ENCODE measurements at regions not wholly inside any gene's neighbourhood (a gene's known extent, or its start where the extent isn't known, plus 50 kb on each side); places are given as distances from the start of the nearest gene placed in this dataset.

GRCh38 chr6:139844907-139845306, 470.5 kb upstream of the CITED2 start:
- ChIA-PET CTCF (no interaction called here), POLR2A (no interaction called here)
- no TSS peak for BruUV-seq (replicated peaks)
- Mint-ChIP-seq H3K4me3 (ENCODE audit: unreplicated experiment) (no peak overlapping the region), H3K4me1 (ENCODE audit: insufficient read depth, unreplicated experiment) (peaks cover 5% of the 10 kb centered on the region), H3K9me3 (ENCODE audit: unreplicated experiment) (peaks cover 3% of the 10 kb centered on the region), H3K27ac (ENCODE audit: low read depth, unreplicated experiment) (no peak overlapping the region), H3K27me3 (ENCODE audit: insufficient read depth, unreplicated experiment) (no peaks in the 10 kb centered on the region), H3K36me3 (ENCODE audit: insufficient read depth, unreplicated experiment) (no peaks in the 10 kb centered on the region)
- TF ChIP-seq CTCF (IDR thresholded peaks at IDR 0.05; ENCODE audit: unreplicated experiment) = no peak
- intact Hi-C loops (cut with micrococcal nuclease) = no loop called here
- no peak for DNase-seq (ENCODE audit: unreplicated experiment)

- no peak for DNase-seq (ENCODE audit: unreplicated experiment)
- Mint-ChIP-seq H3K27ac (ENCODE audit: low read depth, unreplicated experiment) (no peak overlapping the region), H3K4me3 (ENCODE audit: unreplicated experiment) (no peak overlapping the region), H3K27me3 (ENCODE audit: insufficient read depth, unreplicated experiment) (no peaks in the 10 kb centered on the region), H3K4me1 (ENCODE audit: insufficient read depth, unreplicated experiment) (no peaks in the 10 kb centered on the region), H3K9me3 (ENCODE audit: unreplicated experiment) (no peaks in the 10 kb centered on the region), H3K36me3 (ENCODE audit: insufficient read depth, unreplicated experiment) (no peaks in the 10 kb centered on the region)
- CTCF ChIA-PET = no interaction called here
- no peak for TF ChIP-seq CTCF (IDR thresholded peaks at IDR 0.05; ENCODE audit: unreplicated experiment)
- no TSS peak for BruUV-seq (replicated peaks)
- POLR2A ChIA-PET = interaction anchor here (1.1 kb wide), 1 partner anchor 10 kb away, joined by 4 read pairs; no protein-coding TSS in a partner anchor
- intact Hi-C loops (cut with micrococcal nuclease) = no loop called here
Observed at GRCh38 chr6:139841794-139842215, 467.4 kb upstream of the CITED2 start.

GRCh38 chr6:139839506-139840156, 465.2 kb upstream of the CITED2 start:
- Mint-ChIP-seq H3K4me3 (ENCODE audit: unreplicated experiment) (no peak overlapping the region), H3K36me3 (ENCODE audit: insufficient read depth, unreplicated experiment) (no peaks in the 10 kb centered on the region), H3K9me3 (ENCODE audit: unreplicated experiment) (no peaks in the 10 kb centered on the region), H3K4me1 (ENCODE audit: insufficient read depth, unreplicated experiment) (no peaks in the 10 kb centered on the region), H3K27ac (ENCODE audit: low read depth, unreplicated experiment) (no peak overlapping the region), H3K27me3 (ENCODE audit: insufficient read depth, unreplicated experiment) (no peaks in the 10 kb centered on the region)
- peak; percentile 14 for DNase-seq (ENCODE audit: unreplicated experiment)
- no TSS peak for BruUV-seq (replicated peaks)
- POLR2A ChIA-PET = interaction anchor here (1.4 kb wide), 1 partner anchor 18 kb away, joined by 4 read pairs; no protein-coding TSS in a partner anchor
- intact Hi-C loops (cut with micrococcal nuclease) = no loop called here
- CTCF ChIA-PET = interaction anchor here (0.5 kb wide), 1 partner anchor 464 kb away, joined by 3 read pairs; no protein-coding TSS in a partner anchor
- TF ChIP-seq CTCF (IDR thresholded peaks at IDR 0.05; ENCODE audit: unreplicated experiment) = no peak

GRCh38 chr6:139834232-139834631, 459.8 kb upstream of the CITED2 start:
- Mint-ChIP-seq H3K4me1 (ENCODE audit: insufficient read depth, unreplicated experiment) (no peaks in the 10 kb centered on the region), H3K4me3 (ENCODE audit: unreplicated experiment) (no peak overlapping the region), H3K27me3 (ENCODE audit: insufficient read depth, unreplicated experiment) (no peaks in the 10 kb centered on the region), H3K36me3 (ENCODE audit: insufficient read depth, unreplicated experiment) (no peaks in the 10 kb centered on the region), H3K27ac (ENCODE audit: low read depth, unreplicated experiment) (no peak overlapping the region), H3K9me3 (ENCODE audit: unreplicated experiment) (no peaks in the 10 kb centered on the region)
- intact Hi-C loops (cut with micrococcal nuclease) = no loop called here
- no TSS peak for BruUV-seq (replicated peaks)
- TF ChIP-seq CTCF (IDR thresholded peaks at IDR 0.05; ENCODE audit: unreplicated experiment) = no peak
- no peak for DNase-seq (ENCODE audit: unreplicated experiment)
- POLR2A ChIA-PET = no interaction called here
- CTCF ChIA-PET = interaction anchor here (0.7 kb wide), 1 partner anchor 464 kb away, joined by 3 read pairs; no protein-coding TSS in a partner anchor

Data from MCF 10A (cell line).